ENCODE measurements at regions not wholly inside any gene's neighbourhood (a gene's known extent, or its start where the extent isn't known, plus 50 kb on each side); places are given as distances from the start of the nearest gene placed in this dataset.

GRCh38 chr20:17859002-17859615 lies 109.5 kb downstream of the SNX5 start:
- no peak for TF ChIP-seq CTCF (IDR thresholded peaks at IDR 0.05; ENCODE audit: poor library complexity, severe bottlenecking)
- no peak for TF ChIP-seq EP300 (conservative IDR thresholded peaks at IDR 0.05; ENCODE audit: poor library complexity, severe bottlenecking)
- no peak for TF ChIP-seq POLR2AphosphoS5 (IDR thresholded peaks at IDR 0.05)
- TF ChIP-seq EZH2 (IDR thresholded peaks at IDR 0.05; ENCODE audit: borderline replicate concordance, insufficient read depth, low read length, poor library complexity, severe bottlenecking) = no peak

Data from neural cell (in vitro differentiated cells).